Karpas-422 (cell line): ENCODE measurements at regions not wholly inside any gene's neighbourhood (a gene's known extent, or its start where the extent isn't known, plus 50 kb on each side); places are given as distances from the start of the nearest gene placed in this dataset.

ENCODE experiments used
- DNase-seq: peaks from one replicate; pipeline ENCODE4 v3.0.0-alpha.2; 2015
- H2AFZ ChIP-seq: fragments of 200-600 bp; sonication (generic); 2 replicates; pipeline ENCODE4 v1.6.1; 2014; ENCODE audit warnings: antibody characterized with exemption, low read length, mixed read lengths
- H3K27ac ChIP-seq: fragments of 200-600 bp; sonication (generic); 2 replicates; pipeline ENCODE4 v1.5.1; 2014; ENCODE audit warnings: mild to moderate bottlenecking, low read length, moderate library complexity
- H3K27me3 ChIP-seq: fragments of 200-600 bp; sonication (generic); 2 replicates; pipeline ENCODE4 v1.6.1; 2014; ENCODE audit warnings: low read length, mixed read lengths
- H3K36me3 ChIP-seq: fragments of 200-600 bp; sonication (generic); 2 replicates; pipeline ENCODE4 v1.6.1; 2014; ENCODE audit warnings: low read length, mixed read lengths; ENCODE audit not compliant: insufficient read depth
- H3K4me1 ChIP-seq: fragments of 200-600 bp; sonication (generic); 2 replicates; pipeline ENCODE4 v1.6.1; 2014; ENCODE audit warnings: mild to moderate bottlenecking, low read length, mixed read lengths
- H3K4me2 ChIP-seq: fragments of 200-600 bp; sonication (generic); 2 replicates; pipeline ENCODE4 v1.6.1; 2014; ENCODE audit warnings: low read length, low read depth, mild to moderate bottlenecking; ENCODE audit not compliant: poor library complexity, severe bottlenecking
- H3K4me3 ChIP-seq: fragments of 200-600 bp; sonication (generic); 2 replicates; pipeline ENCODE4 v1.5.1; 2014; ENCODE audit warnings: mild to moderate bottlenecking, antibody characterized with exemption, low read length, mixed read lengths
- H3K79me2 ChIP-seq: fragments of 200-600 bp; sonication (generic); 2 replicates; pipeline ENCODE4 v1.6.1; 2014; ENCODE audit warnings: mild to moderate bottlenecking, low read length, mixed read lengths
- H3K9ac ChIP-seq: fragments of 200-600 bp; sonication (generic); 2 replicates; pipeline ENCODE4 v1.6.0; 2014; ENCODE audit warnings: low read length
- H3K9me2 ChIP-seq: fragments of 200-600 bp; sonication (generic), shearing (Covaris generic); replicated peaks from 2 replicates; pipeline ENCODE4 v1.6.0; 2014; ENCODE audit warnings: mild to moderate bottlenecking, low read length, moderate library complexity; ENCODE audit not compliant: insufficient read depth
- H3K9me3 ChIP-seq: fragments of 300-700, 200-600 bp; sonication (generic); 2 replicates; pipeline ENCODE4 v1.6.1; 2014; ENCODE audit warnings: low read length, mixed read lengths
- H4K20me1 ChIP-seq: fragments of 200-600 bp; sonication (generic); 2 replicates; pipeline ENCODE4 v1.6.1; 2014; ENCODE audit warnings: mild to moderate bottlenecking, antibody characterized with exemption, low read length, low read depth; ENCODE audit not compliant: insufficient read depth

GRCh38 chr14:38404100-38404541 is 148.2 kb upstream of the CLEC14A start:
- Histone ChIP-seq H3K4me1 (peaks cover 19% of the 10 kb centered on the region), H3K27me3 (no peaks in the 10 kb centered on the region), H2AFZ (no peak overlapping the region), H3K4me3 (no peak overlapping the region), H3K9me2 (no peaks in the 10 kb centered on the region), H3K36me3 (no peaks in the 10 kb centered on the region), H4K20me1 (no peaks in the 10 kb centered on the region), H3K4me2 (no peak overlapping the region), H3K9me3 (no peaks in the 10 kb centered on the region), H3K79me2 (no peaks in the 10 kb centered on the region), H3K27ac (no peak overlapping the region), H3K9ac (no peak overlapping the region)
- peak; percentile 52 for DNase-seq

GRCh38 chr14:38400751-38401150 is 144.9 kb upstream of the CLEC14A start:
- no peaks in the 10 kb centered on the region for H3K27me3 ChIP-seq
- no peak overlapping the region for H3K27ac ChIP-seq
- peaks cover 6% of the 10 kb centered on the region for H3K4me1 ChIP-seq
- no peaks in the 10 kb centered on the region for H4K20me1 ChIP-seq
- H3K9me3 ChIP-seq: no peaks in the 10 kb centered on the region
- no peaks in the 10 kb centered on the region for H3K36me3 ChIP-seq
- H3K4me2 ChIP-seq: no peak overlapping the region
- no peak overlapping the region for H2AFZ ChIP-seq
- H3K79me2 ChIP-seq: no peaks in the 10 kb centered on the region
- H3K4me3 ChIP-seq: no peak overlapping the region
- DNase-seq: no peak
- no peak overlapping the region for H3K9ac ChIP-seq
- no peaks in the 10 kb centered on the region for H3K9me2 ChIP-seq

- no peaks in the 10 kb centered on the region for H3K79me2 ChIP-seq
- H3K4me2 ChIP-seq: no peak overlapping the region
- H2AFZ ChIP-seq: no peak overlapping the region
- no peak for DNase-seq
- no peaks in the 10 kb centered on the region for H3K9me2 ChIP-seq
- H3K4me3 ChIP-seq: no peak overlapping the region
- no peaks in the 10 kb centered on the region for H4K20me1 ChIP-seq
- no peaks in the 10 kb centered on the region for H3K9me3 ChIP-seq
- H3K27me3 ChIP-seq: no peaks in the 10 kb centered on the region
- H3K4me1 ChIP-seq: peaks cover 12% of the 10 kb centered on the region
- no peaks in the 10 kb centered on the region for H3K36me3 ChIP-seq
- no peak overlapping the region for H3K9ac ChIP-seq
- no peak overlapping the region for H3K27ac ChIP-seq
Observed at GRCh38 chr14:38399652-38400051, 143.8 kb upstream of the CLEC14A start.

GRCh38 chr14:38394767-38395166 is 138.9 kb upstream of the CLEC14A start:
- Histone ChIP-seq H2AFZ (no peak overlapping the region), H3K4me2 (peak overlapping the region; percentile 21), H3K79me2 (no peaks in the 10 kb centered on the region), H3K9ac (no peak overlapping the region), H3K27me3 (no peaks in the 10 kb centered on the region), H3K4me1 (peaks cover 17% of the 10 kb centered on the region), H3K9me2 (no peaks in the 10 kb centered on the region; the same call in 1 of the 2 replicates), H3K36me3 (no peaks in the 10 kb centered on the region), H3K4me3 (no peak overlapping the region), H3K27ac (no peak overlapping the region), H4K20me1 (no peaks in the 10 kb centered on the region), H3K9me3 (no peaks in the 10 kb centered on the region)
- DNase-seq: no peak

- H3K79me2 ChIP-seq: no peaks in the 10 kb centered on the region
- H3K27me3 ChIP-seq: no peaks in the 10 kb centered on the region
- H3K27ac ChIP-seq: no peak overlapping the region
- no peak overlapping the region for H3K9ac ChIP-seq
- H2AFZ ChIP-seq: no peak overlapping the region
- H3K36me3 ChIP-seq: no peaks in the 10 kb centered on the region
- peaks cover 17% of the 10 kb centered on the region for H3K4me1 ChIP-seq
- H3K4me3 ChIP-seq: no peak overlapping the region
- DNase-seq: no peak
- no peak overlapping the region for H3K4me2 ChIP-seq
- no peaks in the 10 kb centered on the region; the same call in 1 of the 2 replicates for H3K9me2 ChIP-seq
- no peaks in the 10 kb centered on the region for H4K20me1 ChIP-seq
- no peaks in the 10 kb centered on the region for H3K9me3 ChIP-seq
Observed at GRCh38 chr14:38394064-38394463, 138.2 kb upstream of the CLEC14A start.

GRCh38 chr14:38391334-38391733 is 135.4 kb upstream of the CLEC14A start:
- Histone ChIP-seq H3K79me2 (no peaks in the 10 kb centered on the region), H4K20me1 (no peaks in the 10 kb centered on the region), H3K4me1 (peaks cover 17% of the 10 kb centered on the region), H3K9me3 (no peaks in the 10 kb centered on the region), H3K27me3 (no peaks in the 10 kb centered on the region), H3K27ac (no peak overlapping the region), H3K9me2 (no peaks in the 10 kb centered on the region; the same call in 1 of the 2 replicates), H3K36me3 (no peaks in the 10 kb centered on the region), H3K4me2 (no peak overlapping the region), H3K4me3 (no peak overlapping the region), H3K9ac (no peak overlapping the region), H2AFZ (no peak overlapping the region)
- DNase-seq: no peak

- Histone ChIP-seq H3K9me3 (no peaks in the 10 kb centered on the region), H3K36me3 (no peaks in the 10 kb centered on the region), H2AFZ (no peak overlapping the region), H3K79me2 (no peaks in the 10 kb centered on the region), H3K9ac (no peak overlapping the region), H3K4me1 (peaks cover 11% of the 10 kb centered on the region), H3K27ac (no peak overlapping the region), H3K9me2 (no peaks in the 10 kb centered on the region; the same call in 1 of the 2 replicates), H3K4me2 (no peak overlapping the region), H3K27me3 (no peaks in the 10 kb centered on the region), H3K4me3 (no peak overlapping the region), H4K20me1 (no peaks in the 10 kb centered on the region)
- no peak for DNase-seq
Observed at GRCh38 chr14:38389681-38390080, 133.8 kb upstream of the CLEC14A start.

GRCh38 chr14:38387821-38388220 is 131.9 kb upstream of the CLEC14A start:
- H3K4me3 ChIP-seq: no peak overlapping the region
- no peak overlapping the region for H3K9ac ChIP-seq
- H3K79me2 ChIP-seq: no peaks in the 10 kb centered on the region
- no peaks in the 10 kb centered on the region for H3K36me3 ChIP-seq
- H3K4me1 ChIP-seq: peaks cover 5% of the 10 kb centered on the region
- H2AFZ ChIP-seq: no peak overlapping the region
- DNase-seq: no peak
- H3K9me3 ChIP-seq: no peaks in the 10 kb centered on the region
- H3K27me3 ChIP-seq: no peaks in the 10 kb centered on the region
- H3K9me2 ChIP-seq: no peaks in the 10 kb centered on the region; the same call in 1 of the 2 replicates
- H4K20me1 ChIP-seq: no peaks in the 10 kb centered on the region
- no peak overlapping the region for H3K4me2 ChIP-seq
- H3K27ac ChIP-seq: no peak overlapping the region

- Histone ChIP-seq H3K9ac (no peak overlapping the region), H3K4me3 (no peak overlapping the region), H3K4me2 (no peak overlapping the region), H3K9me2 (no peaks in the 10 kb centered on the region; the same call in 1 of the 2 replicates), H3K9me3 (no peaks in the 10 kb centered on the region), H3K79me2 (no peaks in the 10 kb centered on the region), H3K36me3 (no peaks in the 10 kb centered on the region), H3K27me3 (no peaks in the 10 kb centered on the region), H3K4me1 (no peaks in the 10 kb centered on the region), H3K27ac (no peak overlapping the region), H2AFZ (no peak overlapping the region), H4K20me1 (no peaks in the 10 kb centered on the region)
- DNase-seq: no peak
Observed at GRCh38 chr14:38385836-38386235, 129.9 kb upstream of the CLEC14A start.
